ELR (cell line): ENCODE measurements at regions not wholly inside any gene's neighbourhood (a gene's known extent, or its start where the extent isn't known, plus 50 kb on each side); places are given as distances from the start of the nearest gene placed in this dataset.
A peak's percentile ranks its signal among the peaks of the same experiment; 100 is the strongest.
"Not testable (repeated sequence)": the region's sequence is repeated elsewhere in the genome, so short reads cannot be mapped to it uniquely, and the experiment has no call there.

Source experiments
- DNase-seq: peaks from one replicate; pipeline ENCODE4 v3.0.0-alpha.2; 2015; ENCODE audit warnings: low read depth

- DNase-seq = no peak
These were observed 186.1 kb upstream of the SLC24A3 start for GRCh38 chr20:19026121-19026878.

DNA sequence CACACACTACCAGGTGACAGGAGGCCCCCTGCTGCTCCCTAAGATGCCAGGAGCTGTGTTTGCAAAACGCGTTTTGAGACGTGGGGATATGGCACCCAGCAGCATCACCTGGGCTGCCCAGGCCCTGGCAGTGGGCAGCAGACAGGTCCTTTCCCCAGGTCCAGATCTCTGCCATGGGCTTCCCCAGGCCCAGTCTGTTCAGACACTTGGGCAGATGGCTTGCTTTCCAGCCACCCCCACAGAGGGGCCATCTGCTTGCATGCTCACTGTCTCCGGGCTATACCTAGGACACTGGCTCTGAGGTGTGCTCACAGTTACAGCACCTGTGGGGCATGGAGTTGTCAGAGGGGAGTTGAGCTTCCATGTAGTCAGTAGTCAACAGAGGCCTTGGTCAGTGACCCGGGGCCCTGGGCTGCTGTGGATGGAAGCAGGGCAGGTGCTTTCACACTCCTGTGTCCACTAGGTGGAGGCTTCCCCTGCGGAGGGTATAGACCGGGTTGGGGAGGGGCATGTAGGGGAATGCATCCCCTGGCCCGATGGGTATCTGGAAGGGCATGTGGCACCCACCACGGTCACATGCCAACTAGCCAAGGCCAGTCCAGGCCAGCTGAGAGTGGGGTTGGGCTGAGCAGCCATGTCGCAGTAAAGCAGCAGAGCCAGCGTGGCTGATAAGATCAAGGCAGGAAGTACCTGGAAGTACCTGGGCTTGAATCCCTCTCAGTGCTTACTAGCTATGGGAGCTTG is 185.4 kb upstream of the SLC24A3 start:
- DNase-seq = no peak

- DNase-seq = no peak
These were observed 184.5 kb upstream of the SLC24A3 start for GRCh38 chr20:19027971-19028370.

DNA sequence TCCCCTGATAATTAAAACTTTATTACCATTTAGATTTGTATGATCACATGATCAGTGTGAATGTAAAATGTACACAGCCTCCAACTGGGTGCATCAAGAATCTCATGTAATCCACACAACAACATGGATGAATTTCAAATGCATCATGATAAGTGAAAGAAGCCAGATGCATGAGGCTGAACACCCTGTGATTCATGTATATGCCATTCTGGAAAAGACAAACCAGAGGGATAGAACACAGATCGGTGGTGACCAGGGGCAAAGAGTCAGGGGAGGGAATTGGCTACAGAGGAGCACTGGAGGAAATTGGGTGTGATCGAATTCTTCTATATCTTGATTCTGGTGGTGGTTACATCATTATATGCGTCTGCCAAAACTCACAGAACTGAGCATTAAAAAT is 170.7 kb upstream of the SLC24A3 start:
- no peak for DNase-seq

DNA sequence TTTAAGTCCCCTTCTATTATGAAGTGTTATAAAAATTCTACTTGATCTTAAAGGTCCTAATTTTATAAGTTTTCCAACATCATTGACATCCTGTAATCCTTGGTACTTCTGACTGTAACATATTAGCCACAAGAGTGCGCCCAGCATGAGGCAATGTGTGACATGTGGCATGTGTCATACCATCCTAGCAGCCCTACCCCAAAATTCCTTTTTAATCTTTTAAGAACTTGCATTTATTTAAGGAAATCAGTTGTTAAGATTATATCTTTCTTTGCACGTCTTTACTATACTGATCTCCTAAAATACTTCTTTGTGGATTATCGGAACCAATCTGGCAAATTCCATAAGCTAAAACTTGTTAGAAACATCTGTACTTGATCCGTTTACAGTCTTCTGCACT is 167.1 kb upstream of the SLC24A3 start:
- no peak for DNase-seq

DNA sequence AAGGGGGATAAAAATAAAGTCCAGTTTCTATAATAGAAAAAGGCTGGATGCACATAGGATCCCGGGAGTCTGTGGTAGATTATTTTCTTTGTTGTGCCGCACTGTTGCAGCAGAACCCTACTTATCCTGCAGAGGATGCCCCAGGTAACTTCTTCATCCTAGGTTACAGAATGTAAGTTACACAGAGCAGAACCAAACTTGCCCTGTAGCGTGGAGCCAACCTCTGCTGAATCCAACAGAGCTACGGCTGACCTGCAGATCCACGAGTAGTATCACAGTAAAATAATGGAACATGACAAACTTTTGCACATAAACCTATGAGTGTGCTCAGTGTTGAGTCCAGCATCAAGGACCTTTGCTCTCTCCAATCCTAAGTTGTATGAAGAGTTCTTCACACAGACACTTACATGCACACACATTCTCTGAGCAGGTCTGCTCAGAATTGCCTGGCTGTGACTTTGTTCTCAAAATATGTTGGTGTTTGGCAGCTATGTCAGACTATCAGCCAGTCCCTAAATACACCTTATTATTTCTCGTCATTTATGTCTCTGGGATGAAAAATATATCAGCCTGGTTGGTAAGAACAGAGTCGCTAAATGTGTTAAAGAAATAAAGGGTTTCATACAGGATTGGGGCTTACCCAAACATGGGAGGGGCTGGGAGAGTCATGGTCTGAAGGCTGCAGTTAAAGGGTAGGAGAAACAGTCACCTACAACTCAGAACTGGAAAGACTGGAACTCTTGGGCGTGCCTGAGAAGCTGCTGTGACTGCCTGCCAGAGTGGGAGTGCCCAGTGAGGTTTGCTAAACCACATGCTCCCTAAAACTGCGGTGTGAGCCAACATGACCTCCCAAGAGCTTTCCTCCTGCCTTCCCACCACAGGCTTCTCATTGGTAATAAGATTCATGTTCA is 165.1 kb upstream of the SLC24A3 start:
- DNase-seq = no peak

- DNase-seq = no peak
These were observed 164.5 kb upstream of the SLC24A3 start for GRCh38 chr20:19047951-19048296.

DNA sequence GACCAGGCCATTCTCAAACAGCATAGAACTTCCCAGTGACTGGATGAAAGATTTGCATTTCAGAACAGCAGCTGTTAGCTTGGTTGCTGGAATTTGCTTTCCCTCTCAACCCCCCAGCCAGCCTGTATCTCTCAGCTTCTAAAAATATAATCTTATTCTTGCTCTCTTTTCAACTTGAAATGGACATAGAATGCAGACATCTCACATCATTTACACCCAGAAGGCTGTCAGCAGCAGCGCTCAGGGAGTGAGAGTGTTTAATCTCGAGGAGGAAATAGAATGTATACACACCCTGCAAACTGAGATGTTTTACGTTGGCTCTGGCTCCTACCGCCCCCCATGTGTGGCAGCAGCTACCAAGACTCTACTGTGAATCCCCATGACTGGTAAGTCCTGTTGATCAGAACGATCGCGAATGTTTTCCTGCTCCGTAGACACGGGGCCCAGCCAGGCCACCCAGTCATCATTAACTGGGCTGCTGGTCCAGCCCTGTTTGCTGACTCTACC is 163.4 kb upstream of the SLC24A3 start:
- no peak for DNase-seq

GRCh38 chr20:19049514-19049913 is 162.9 kb upstream of the SLC24A3 start:
- no peak for DNase-seq

DNA sequence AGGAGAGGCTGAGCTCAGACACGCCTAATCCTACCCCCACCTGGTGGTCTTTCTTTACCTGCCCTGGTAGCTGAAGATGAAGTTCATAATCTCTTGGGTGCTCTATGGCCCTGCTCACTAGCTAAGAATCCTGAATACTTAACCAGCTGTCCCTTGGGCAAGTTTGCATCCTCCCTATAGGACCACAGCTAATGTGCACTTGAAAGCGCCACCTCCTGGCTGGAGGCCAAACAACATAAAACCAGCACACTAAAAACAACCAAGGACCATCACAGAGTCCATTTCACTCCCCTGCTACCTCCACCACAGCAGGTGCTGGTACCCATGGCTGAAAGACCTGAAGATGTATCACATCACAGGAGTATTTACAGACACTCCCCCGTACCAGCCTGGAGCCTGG is 155.5 kb upstream of the SLC24A3 start:
- no peak for DNase-seq

DNA sequence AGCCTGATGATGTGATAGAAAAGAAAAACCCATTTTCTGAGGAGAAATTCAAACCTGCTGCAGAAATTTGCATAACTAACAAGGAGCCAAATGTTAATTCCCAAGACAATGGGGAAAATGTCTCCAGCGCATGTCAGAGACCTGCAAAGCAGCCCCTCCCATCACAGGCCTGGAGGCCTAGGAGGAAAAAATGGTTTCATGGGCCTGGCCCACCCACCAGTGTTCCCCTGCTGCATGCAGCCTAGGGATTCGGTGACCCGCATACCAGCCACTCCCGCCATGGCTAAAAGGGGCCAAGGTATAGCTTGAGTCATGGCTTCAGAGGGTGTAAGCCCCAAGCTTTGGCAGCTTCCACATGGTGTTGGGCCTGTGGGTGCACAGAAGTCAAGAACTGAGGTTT is 147.7 kb upstream of the SLC24A3 start:
- not testable (repeated sequence) for DNase-seq

GRCh38 chr20:19067986-19068385 is 144.5 kb upstream of the SLC24A3 start:
- no peak for DNase-seq

- DNase-seq = no peak
These were observed 142.4 kb upstream of the SLC24A3 start for GRCh38 chr20:19070026-19070425.

DNA sequence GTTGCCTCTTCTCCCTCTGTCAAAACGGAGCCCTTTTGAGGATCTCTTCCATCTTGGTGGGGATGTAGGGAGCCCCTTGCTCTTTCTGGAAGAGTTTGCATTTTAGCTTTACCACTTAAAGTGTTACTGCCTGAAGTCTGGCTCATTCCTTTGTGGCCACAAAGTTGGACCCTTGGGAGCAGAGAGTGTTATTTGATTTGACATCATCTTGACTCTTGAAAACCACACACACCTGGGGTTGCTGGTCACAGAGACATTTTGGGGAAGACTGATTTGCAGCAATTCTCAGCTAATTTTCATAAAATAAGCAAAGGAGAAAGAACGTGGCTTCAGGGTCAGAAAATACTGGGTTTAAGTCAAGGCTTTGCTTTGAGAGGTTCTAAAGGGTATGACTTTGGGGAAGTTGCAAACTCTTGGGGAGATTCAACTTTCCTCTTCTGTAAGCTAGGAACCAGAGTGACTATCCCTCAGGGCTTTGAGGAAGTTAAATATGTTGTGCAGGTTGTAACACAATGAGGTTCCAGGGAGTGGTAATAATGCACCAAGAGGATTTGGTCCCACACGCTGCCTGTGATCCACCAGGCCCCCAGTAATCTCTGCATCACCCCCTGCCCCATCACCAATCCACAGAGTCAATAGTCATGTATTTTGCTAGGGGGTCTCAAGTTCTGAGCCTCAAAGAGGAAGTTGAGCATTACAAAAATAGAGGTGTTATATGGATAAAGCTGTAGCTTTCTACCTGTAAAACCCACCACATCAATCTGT is 141.6 kb upstream of the SLC24A3 start:
- no peak for DNase-seq

GRCh38 chr20:19071446-19071725 is 141.1 kb upstream of the SLC24A3 start:
- no peak for DNase-seq

DNA sequence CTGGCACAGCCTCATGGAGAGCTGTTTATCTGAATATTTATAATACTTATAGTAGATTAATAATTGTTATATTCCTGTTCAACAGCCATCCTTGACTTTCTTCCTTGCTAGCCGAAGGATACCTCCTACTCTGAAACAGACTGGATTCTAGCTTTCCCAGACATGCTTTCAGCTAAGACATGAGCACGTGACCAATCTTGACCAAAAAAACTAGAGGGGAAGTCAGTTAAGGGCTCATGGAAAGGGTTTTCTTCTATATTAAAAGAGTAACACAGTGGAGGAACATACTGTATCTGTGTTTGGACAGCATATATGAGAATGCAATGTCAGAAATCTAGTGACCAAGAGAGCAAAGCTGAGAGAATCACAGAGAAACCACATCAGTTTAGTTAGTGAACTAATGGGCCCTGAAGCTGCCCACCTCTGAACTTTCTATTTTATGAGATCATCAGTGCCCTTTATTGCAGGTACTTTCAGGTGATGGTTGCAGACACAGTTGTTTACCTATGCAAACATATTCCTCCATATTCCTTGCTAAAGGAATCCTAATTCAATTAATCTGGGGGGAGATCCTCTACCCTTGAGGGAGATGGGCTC is 140.4 kb upstream of the SLC24A3 start:
- no peak for DNase-seq

DNA sequence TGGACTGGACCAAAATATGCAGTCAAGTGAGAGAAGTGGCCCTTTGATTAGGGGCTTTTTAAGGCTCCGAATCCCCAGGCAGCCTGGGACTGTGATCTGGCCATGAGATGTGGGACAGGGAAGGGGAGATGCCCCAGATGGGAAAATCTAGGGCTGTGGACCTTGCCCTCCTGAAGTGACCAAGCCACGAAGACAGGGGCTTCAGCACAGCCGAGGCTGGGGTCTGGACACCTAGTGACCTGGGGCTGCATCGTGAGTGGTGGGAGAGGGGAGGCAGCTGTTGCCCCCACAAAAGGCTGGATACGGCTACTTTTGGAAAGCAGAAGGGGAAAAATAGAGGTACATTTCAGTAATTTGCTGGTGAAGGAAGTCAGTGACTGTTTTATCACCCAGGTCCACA is 139.5 kb upstream of the SLC24A3 start:
- no peak for DNase-seq

DNA sequence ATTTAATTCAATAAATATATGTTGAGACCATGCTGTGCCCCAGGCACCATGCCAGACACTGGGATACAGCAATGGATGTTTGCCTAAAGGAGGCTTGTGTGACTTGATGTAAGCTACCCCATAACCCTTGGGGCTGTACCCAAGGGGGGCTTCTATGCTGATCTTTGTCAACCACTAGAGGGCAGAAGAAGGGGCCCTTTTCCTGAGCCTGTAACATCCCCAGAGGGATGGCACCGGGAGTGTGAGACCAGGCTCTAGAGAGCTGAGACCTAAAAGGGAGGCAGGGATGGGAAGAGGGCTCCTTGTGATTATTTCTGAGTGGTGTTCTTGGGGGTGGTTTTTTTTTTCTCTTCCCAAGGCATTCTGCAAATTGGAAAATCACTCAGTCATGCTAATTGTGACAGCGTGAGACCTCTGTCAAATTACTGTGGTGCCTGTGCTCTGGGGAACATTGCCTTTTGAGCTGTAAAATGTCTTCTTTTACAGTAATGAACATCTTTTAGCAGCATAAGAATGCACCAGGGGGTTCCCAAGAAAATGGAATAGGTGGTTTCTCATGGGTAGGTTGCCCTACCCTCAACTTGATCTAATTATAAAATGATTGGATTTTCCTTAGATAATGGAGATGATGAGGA is 138.7 kb upstream of the SLC24A3 start:
- peak; percentile 9 for DNase-seq

- no peak for DNase-seq
These were observed 138.1 kb upstream of the SLC24A3 start for GRCh38 chr20:19074356-19074755.

- DNase-seq = no peak
These were observed 137.5 kb upstream of the SLC24A3 start for GRCh38 chr20:19074828-19075516.
